AG04450 (cell line): ENCODE measurements at regions not wholly inside any gene's neighbourhood (a gene's known extent, or its start where the extent isn't known, plus 50 kb on each side); places are given as distances from the start of the nearest gene placed in this dataset.

Source experiments
- CTCF ChIA-PET: fragments of 300-600, 350-600 bp; formaldehyde crosslinking; extraction: SDS; loops from one replicate; lab custom pipeline; 2022; ENCODE audit warnings: antibody characterized with exemption, inconsistent platforms; lab: Charles Lee
- POLR2A ChIA-PET: fragments of 350-600 bp; formaldehyde crosslinking; extraction: SDS; loops from one replicate; lab custom pipeline; 2021; ENCODE audit warnings: antibody characterized with exemption, inconsistent platforms; lab: Yijun Ruan, JAX
- DNase-seq: peaks from one replicate; pipeline ENCODE4 v3.0.0-alpha.2; 2011; ENCODE audit warnings: low read depth, low spot score
- H3K27ac ChIP-seq: one replicate; pipeline ENCODE4 v1.5.1; 2012; ENCODE audit warnings: low read depth, low read length, control low read depth
- H3K27me3 ChIP-seq: one replicate; pipeline ENCODE4 v1.6.0; 2012; ENCODE audit warnings: low read length; ENCODE audit not compliant: control insufficient read depth, insufficient read depth
- H3K4me3 ChIP-seq: 2 replicates; pipeline ENCODE4 v1.5.1; 2011; ENCODE audit warnings: mild to moderate bottlenecking, low read depth, low read length, control low read depth
- H3K9me3 ChIP-seq: 2 replicates; pipeline ENCODE4 v1.5.1; 2012; ENCODE audit warnings: low read length; ENCODE audit not compliant: control insufficient read depth, insufficient read depth
- TF ChIP-seq, protein P1 (sequence below): IDR thresholded peaks from 2 replicates; pipeline ENCODE4 v1.5.1; 2011; ENCODE audit warnings: low read depth, low read length, control low read depth, inconsistent platforms

- TF ChIP-seq, protein P1, sequence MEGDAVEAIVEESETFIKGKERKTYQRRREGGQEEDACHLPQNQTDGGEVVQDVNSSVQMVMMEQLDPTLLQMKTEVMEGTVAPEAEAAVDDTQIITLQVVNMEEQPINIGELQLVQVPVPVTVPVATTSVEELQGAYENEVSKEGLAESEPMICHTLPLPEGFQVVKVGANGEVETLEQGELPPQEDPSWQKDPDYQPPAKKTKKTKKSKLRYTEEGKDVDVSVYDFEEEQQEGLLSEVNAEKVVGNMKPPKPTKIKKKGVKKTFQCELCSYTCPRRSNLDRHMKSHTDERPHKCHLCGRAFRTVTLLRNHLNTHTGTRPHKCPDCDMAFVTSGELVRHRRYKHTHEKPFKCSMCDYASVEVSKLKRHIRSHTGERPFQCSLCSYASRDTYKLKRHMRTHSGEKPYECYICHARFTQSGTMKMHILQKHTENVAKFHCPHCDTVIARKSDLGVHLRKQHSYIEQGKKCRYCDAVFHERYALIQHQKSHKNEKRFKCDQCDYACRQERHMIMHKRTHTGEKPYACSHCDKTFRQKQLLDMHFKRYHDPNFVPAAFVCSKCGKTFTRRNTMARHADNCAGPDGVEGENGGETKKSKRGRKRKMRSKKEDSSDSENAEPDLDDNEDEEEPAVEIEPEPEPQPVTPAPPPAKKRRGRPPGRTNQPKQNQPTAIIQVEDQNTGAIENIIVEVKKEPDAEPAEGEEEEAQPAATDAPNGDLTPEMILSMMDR, result no peak
- CTCF ChIA-PET, result no interaction called here
- Histone ChIP-seq H3K27me3 (no peaks in the 10 kb centered on the region), H3K27ac (no peak overlapping the region), H3K4me3 (no peak overlapping the region), H3K9me3 (no peaks in the 10 kb centered on the region)
- no peak for DNase-seq
- POLR2A ChIA-PET, result no interaction called here
These were observed 217.5 kb upstream of the TAS2R1 start for GRCh38 chr5:9847631-9848030.

- Histone ChIP-seq H3K27me3 (no peaks in the 10 kb centered on the region), H3K27ac (no peak overlapping the region), H3K4me3 (no peak overlapping the region), H3K9me3 (no peaks in the 10 kb centered on the region)
- DNase-seq, result no peak
- TF ChIP-seq, protein P1, result no peak
- CTCF ChIA-PET, result interaction anchor here (0.7 kb wide), 1 partner anchor 301 kb away, joined by 3 read pairs; no protein-coding TSS in a partner anchor
- POLR2A ChIA-PET, result no interaction called here
These were observed 215.0 kb upstream of the TAS2R1 start for GRCh38 chr5:9845185-9845584.

- Histone ChIP-seq H3K9me3 (no peaks in the 10 kb centered on the region), H3K4me3 (no peak overlapping the region), H3K27ac (no peak overlapping the region), H3K27me3 (no peaks in the 10 kb centered on the region)
- CTCF ChIA-PET, result no interaction called here
- TF ChIP-seq, protein P1, result no peak
- no peak for DNase-seq
- POLR2A ChIA-PET, result interaction anchor here (0.5 kb wide), 1 partner anchor 17 kb away, joined by 4 read pairs; no protein-coding TSS in a partner anchor
These were observed 211.5 kb upstream of the TAS2R1 start for GRCh38 chr5:9841516-9842170.

DNA sequence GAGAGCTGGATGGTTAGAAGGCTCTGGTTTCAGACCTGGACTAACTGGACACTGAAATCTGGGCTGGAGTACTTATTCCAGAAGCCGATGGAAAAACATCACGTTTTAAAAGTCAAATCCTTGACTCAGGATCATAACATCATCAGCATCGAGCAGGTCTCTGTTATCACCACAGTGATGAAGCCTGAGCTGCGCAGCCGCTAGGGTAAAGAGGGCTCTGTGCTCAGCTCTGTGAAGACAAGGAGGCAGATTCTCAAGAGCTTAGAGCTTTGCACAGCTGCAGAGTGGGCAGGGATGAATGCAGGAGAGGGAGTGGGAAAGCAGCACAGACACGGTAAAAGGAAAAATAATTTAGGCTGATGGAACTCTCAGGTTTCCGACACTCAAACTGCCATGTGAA, 208.8 kb upstream of the TAS2R1 start:
- POLR2A ChIA-PET, result no interaction called here
- no peak for DNase-seq

More for the DNA sequence above, 208.8 kb upstream of the TAS2R1 start:
- Histone ChIP-seq H3K27me3 (no peaks in the 10 kb centered on the region), H3K27ac (no peak overlapping the region), H3K9me3 (no peaks in the 10 kb centered on the region), H3K4me3 (no peak overlapping the region)
- TF ChIP-seq, protein P1, result no peak
- CTCF ChIA-PET, result interaction anchor here (1.3 kb wide), 2 partner anchors 11 to 295 kb away, joined by 4 read pairs; no protein-coding TSS in a partner anchor
